Right lobe of liver (tissue), 6 donors: ENCODE measurements at regions not wholly inside any gene's neighbourhood (a gene's known extent, or its start where the extent isn't known, plus 50 kb on each side); places are given as distances from the start of the nearest gene placed in this dataset.

Source experiments
- ATAC-seq, 4 donors: fragments of 200-7000 bp; cut with Tn5 transposase; one replicate each; pipeline ENCODE4 v1.9.1; 2020; ENCODE audit warnings: mild to moderate bottlenecking in 4 of 4, moderate library complexity in 4 of 4
- DNase-seq, 3 donors: peaks; one replicate each; pipeline ENCODE4 v3.0.0-alpha.2; 2020
- H3K27ac ChIP-seq, 3 donors: fragments of 200-600 bp; one replicate each; pipeline ENCODE4 v1.8.0; 2022
- H3K27me3 ChIP-seq, 2 donors: fragments of 200-600 bp; one replicate each; pipeline ENCODE4 v1.8.0; 2022
- H3K36me3 ChIP-seq, 4 donors: fragments of 200-600 bp; sonication (generic) in 1 of 4; one replicate each; pipeline versions ENCODE4 v1.5.1 to v1.8.0; 2017 to 2022; ENCODE audit warnings: control low read depth in 1 of 4
- H3K4me1 ChIP-seq, 4 donors: fragments of 200-600 bp; sonication (generic) in 1 of 4; one replicate each; pipeline versions ENCODE4 v1.5.1 to v1.8.0; 2017 to 2022; ENCODE audit warnings: control low read depth in 1 of 4
- H3K4me3 ChIP-seq, 3 donors: fragments of 200-600 bp; one replicate each; pipeline ENCODE4 v1.8.0; 2022
- H3K9me3 ChIP-seq, 4 donors: fragments of 200-600 bp; sonication (generic) in 1 of 4; one replicate each; pipeline versions ENCODE4 v1.5.1 to v1.8.0; 2017 to 2022; ENCODE audit warnings: control low read depth in 1 of 4
- CTCF ChIP-seq, 4 donors: fragments of 200-600 bp in 3 of 4; fragments of 450-650 bp in 1 of 4; IDR thresholded peaks; one replicate each; pipeline versions ENCODE4 v1.5.1 to v1.8.0; 2016 to 2022; ENCODE audit warnings: antibody characterized with exemption in 4 of 4, mild to moderate bottlenecking in 2 of 4
- POLR2A ChIP-seq: fragments of 450-650 bp; IDR thresholded peaks from one replicate; pipeline ENCODE4 v1.6.1; 2017; ENCODE audit warnings: antibody characterized with exemption, mild to moderate bottlenecking
- WGBS: methylation state at CpG from one replicate; pipeline ENCODE4 v1.1.6; 2018; ENCODE audit warnings: low coverage, low lambda C conversion rate; ENCODE audit not compliant: insufficient coverage; ENCODE audit errors: missing lambda C conversion rate; 5-methylcytosine and 5-hydroxymethylcytosine counted together
- intact Hi-C, 2 donors: fragments of 100-400 bp; cut with DNase I; formaldehyde crosslinking; loops; one replicate each; pipeline versions ENCODE4 v1.11.2 to v1.14.1; 2022
- donor health status: DM: no; HTN: yes; CAD: no.
- donor health status: DM: no; HTN: no; CAD: no.
- donor health status: DM: no; HTN: no; CAD: no.
- donor health status: DM: no; HTN: yes; CAD: no.
- donor health status: DM: no; HTN: yes; CAD: no.

- intact Hi-C loops: no loop called here
- ATAC-seq (no peak), DNase-seq (no peak)
These were observed 168.1 kb upstream of the TOP1 start for GRCh38 chr20:40860487-40860902.

GRCh38 chr20:40861427-40862008 is 167.1 kb upstream of the TOP1 start:
- no peak for ATAC-seq

More at GRCh38 chr20:40860487-40860902, 168.1 kb upstream of the TOP1 start:
- Histone ChIP-seq H3K4me1 (no peaks in the 10 kb centered on the region), H3K36me3 (no peaks in the 10 kb centered on the region), H3K9me3 (no peaks in the 10 kb centered on the region), H3K4me3 (no peak overlapping the region), H3K27me3 (no peaks in the 10 kb centered on the region), H3K27ac (no peak overlapping the region)
- 88% methylated on average over 7 of the region's 8 CpGs for WGBS
- TF ChIP-seq POLR2A: no peak
- no peak for TF ChIP-seq CTCF (IDR thresholded peaks at IDR 0.05)

GRCh38 chr20:40863355-40863919 is 165.2 kb upstream of the TOP1 start:
- Histone ChIP-seq H3K4me3 (no peak overlapping the region), H3K4me1 (no peaks in the 10 kb centered on the region), H3K27me3 (no peaks in the 10 kb centered on the region), H3K9me3 (no peaks in the 10 kb centered on the region), H3K36me3 (no peaks in the 10 kb centered on the region), H3K27ac (no peak overlapping the region)
- intact Hi-C loops: no loop called here
- no peak for TF ChIP-seq POLR2A
- no peak for TF ChIP-seq CTCF (IDR thresholded peaks at IDR 0.05)
- DNase-seq (no peak), ATAC-seq (no peak)
- 65% methylated on average over 2 of the region's 3 CpGs for WGBS

More at GRCh38 chr20:40861427-40862008, 167.1 kb upstream of the TOP1 start:
- Histone ChIP-seq H3K27ac (no peak overlapping the region), H3K36me3 (no peaks in the 10 kb centered on the region), H3K4me3 (no peak overlapping the region), H3K27me3 (no peaks in the 10 kb centered on the region), H3K9me3 (no peaks in the 10 kb centered on the region), H3K4me1 (no peaks in the 10 kb centered on the region)
- TF ChIP-seq POLR2A: no peak
- no peak for TF ChIP-seq CTCF (IDR thresholded peaks at IDR 0.05)
- no peak for DNase-seq
- 35% methylated on average over 4 of the region's 11 CpGs for WGBS
- intact Hi-C loops: no loop called here

- H3K9me3 ChIP-seq: no peaks in the 10 kb centered on the region
- 92% methylated on average over 1 of the region's 1 CpG for WGBS
- TF ChIP-seq CTCF (IDR thresholded peaks at IDR 0.05) (no peak), POLR2A (no peak)
- no peak overlapping the region for H3K4me3 ChIP-seq
- no peaks in the 10 kb centered on the region for H3K36me3 ChIP-seq
- no peaks in the 10 kb centered on the region for H3K27me3 ChIP-seq
- DNase-seq (no peak), ATAC-seq (no peak)
- intact Hi-C loops: no loop called here
- H3K4me1 ChIP-seq: no peaks in the 10 kb centered on the region
- H3K27ac ChIP-seq: no peak overlapping the region
These were observed 164.2 kb upstream of the TOP1 start for GRCh38 chr20:40864470-40864869.
